ENCODE measurements at regions not wholly inside any gene's neighbourhood (a gene's known extent, or its start where the extent isn't known, plus 50 kb on each side); places are given as distances from the start of the nearest gene placed in this dataset.
A peak's percentile ranks its signal among the peaks of the same experiment; 100 is the strongest.

GRCh38 chr17:79232957-79233356 is 158.3 kb downstream of the ENGASE start:
- Histone ChIP-seq H3K4me3 (replicated peaks in 1 of 3; ENCODE audit: insufficient read depth in 1 of 3, low read depth in 2 of 3, low read length in 3 of 3) (no peak overlapping the region), H3K9me3 (ENCODE audit: low read length) (no peaks in the 10 kb centered on the region), H3K27me3 (ENCODE audit: control insufficient read depth in 1 of 2, insufficient read depth in 2 of 2, low read length in 2 of 2) (peaks cover 7 to 72% of the 10 kb centered on the region in 2 experiments), H3K9ac (ENCODE audit: insufficient read depth, low read depth, low read length) (no peak overlapping the region), H3K36me3 (replicated peaks in 1 of 2; ENCODE audit: control insufficient read depth in 1 of 2, insufficient read depth in 2 of 2, low read length in 2 of 2) (no peaks in the 10 kb centered on the region), H3K4me1 (ENCODE audit: insufficient read depth, low read length) (no peaks in the 10 kb centered on the region), H2AFZ (ENCODE audit: low read length) (no peak overlapping the region), H4K20me1 (ENCODE audit: insufficient read depth, low read length) (no peaks in the 10 kb centered on the region), H3K27ac (ENCODE audit: extremely low read length, insufficient read depth, low read length) (no peak overlapping the region), H3K4me2 (ENCODE audit: low read depth, low read length) (no peak overlapping the region), H3K79me2 (ENCODE audit: insufficient read depth, low read length) (no peaks in the 10 kb centered on the region)
- POLR2A ChIA-PET = no interaction called here
- BruUV-seq (replicated peaks) = no TSS peak
- no peak for ATAC-seq
- DNase-seq (ENCODE audit: low spot score) = no peak
- 1% methylated on average over 5 of the region's 5 CpGs for whole genome bisulfite sequencing (ENCODE audit: low lambda C conversion rate)
- TF ChIP-seq NFE2L2 (IDR thresholded peaks at IDR 0.05; ENCODE audit: low read length) (peak; percentile 39; the same call in 1 of the 2 replicates), MAFF (IDR thresholded peaks at IDR 0.05; ENCODE audit: low read depth, low read length) (peak; percentile 40; the same call in 1 of the 2 replicates), PRDM4 (CRISPR knock-in tag; IDR thresholded peaks at IDR 0.05; ENCODE audit: borderline replicate concordance) (no peak), MAFK (conservative IDR thresholded peaks at IDR 0.05 in 1 of 2, IDR thresholded peaks at IDR 0.05 in 1 of 2; ENCODE audit: low read length in 2 of 2) (peak; percentile 45 to 68; a peak in 3 of 4 replicates), CREB3 (CRISPR knock-in tag; IDR thresholded peaks at IDR 0.05) (no peak)
- FAIRE-seq = no peak
- in situ Hi-C loops (cut with HindIII; ENCODE audit: extremely low pct_ligation_motif_present, low pct_unique_long_range_greater_than_20kb) (no loop called here), intact Hi-C loops (cut with micrococcal nuclease; ENCODE audit: unreplicated experiment) (no loop called here)
- CTCF ChIA-PET (ENCODE audit: low intra/inter-chr PET ratio, low total read pairs) = no interaction called here

All from HepG2 (cell line).